Skin of body (tissue), 1 donor: ENCODE measurements at regions not wholly inside any gene's neighbourhood (a gene's known extent, or its start where the extent isn't known, plus 50 kb on each side); places are given as distances from the start of the nearest gene placed in this dataset.

ENCODE experiments used
- DNase-seq: peaks from one replicate; lab custom pipeline; 2025; lab: John Stamatoyannopoulos, UW

GRCh38 chr2:149662556-149662955 lies 75.0 kb upstream of the MMADHC start:
- DNase-seq: no peak

GRCh38 chr2:149661844-149662243 lies 74.3 kb upstream of the MMADHC start:
- no peak for DNase-seq

- DNase-seq: no peak
These were observed 71.0 kb upstream of the MMADHC start for GRCh38 chr2:149658553-149658952.

- DNase-seq: no peak
These were observed 69.9 kb upstream of the MMADHC start for GRCh38 chr2:149657401-149658040.

GRCh38 chr2:149656996-149657395 lies 69.4 kb upstream of the MMADHC start:
- no peak for DNase-seq

- no peak for DNase-seq
These were observed 66.4 kb upstream of the MMADHC start for GRCh38 chr2:149653831-149654445.

- DNase-seq: no peak
These were observed 65.4 kb upstream of the MMADHC start for GRCh38 chr2:149652926-149653325.

- no peak for DNase-seq
These were observed 65.0 kb upstream of the MMADHC start for GRCh38 chr2:149652526-149652925.

- no peak for DNase-seq
These were observed 63.7 kb upstream of the MMADHC start for GRCh38 chr2:149651229-149651628.

- DNase-seq: no peak
These were observed 62.4 kb upstream of the MMADHC start for GRCh38 chr2:149650006-149650405.

- no peak for DNase-seq
These were observed 60.9 kb upstream of the MMADHC start for GRCh38 chr2:149648282-149649030.

GRCh38 chr2:149645391-149645790 lies 57.8 kb upstream of the MMADHC start:
- no peak for DNase-seq
